ENCODE measurements at regions not wholly inside any gene's neighbourhood (a gene's known extent, or its start where the extent isn't known, plus 50 kb on each side); places are given as distances from the start of the nearest gene placed in this dataset.

DNA sequence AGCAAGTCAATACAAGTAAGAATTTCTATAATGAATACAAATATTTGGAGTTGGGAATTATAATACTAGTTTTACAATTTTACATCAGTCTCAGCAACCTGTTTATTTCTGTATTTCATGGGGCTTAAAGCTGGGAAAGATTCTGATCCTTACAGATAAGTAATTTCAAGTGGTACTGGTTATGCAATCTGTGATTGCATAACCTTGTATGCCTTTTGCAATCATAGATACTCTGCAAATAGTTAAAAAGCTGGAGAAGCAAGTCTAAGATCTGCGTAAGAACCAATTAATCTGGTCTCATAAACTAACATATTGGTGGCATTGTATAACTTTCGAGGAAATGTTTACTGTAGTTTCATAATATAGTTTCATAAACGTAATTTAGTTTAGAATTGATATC, 198.3 kb upstream of the PGR start:
- no peak overlapping the region for H2BK20ac ChIP-seq (ENCODE audit: low read length)
- no peaks in the 10 kb centered on the region for H4K20me1 ChIP-seq (replicated peaks in 1 of 2; ENCODE audit: control insufficient read depth in 1 of 2, insufficient read depth in 2 of 2, low read length in 2 of 2)
- no peaks in the 10 kb centered on the region for H3K79me2 ChIP-seq (ENCODE audit: control insufficient read depth in 1 of 2, insufficient read depth in 2 of 2, low read length in 2 of 2)
- H3K4me1 ChIP-seq (replicated peaks in 1 of 4; ENCODE audit: control insufficient read depth in 3 of 4, insufficient read depth in 4 of 4, low read length in 3 of 4), result no peaks in the 10 kb centered on the region
- H3K4me3 ChIP-seq (ENCODE audit: extremely low read depth in 1 of 4, insufficient read depth in 2 of 4, low read depth in 3 of 4, low read length in 4 of 4), result no peak overlapping the region
- H2BK15ac ChIP-seq (ENCODE audit: low read length), result no peak overlapping the region
- no peak overlapping the region for H3K23ac ChIP-seq (ENCODE audit: insufficient read length)
- DNase-seq (ENCODE audit: low read depth in 1 of 2, low spot score in 2 of 2) (no peak), FAIRE-seq (no peak)
- POLR2A ChIA-PET (ENCODE audit: partially characterized antibody), result no interaction called here
- H2BK5ac ChIP-seq (ENCODE audit: low read depth, low read length), result no peak overlapping the region
- H3K79me1 ChIP-seq (ENCODE audit: low read depth, low read length), result no peaks in the 10 kb centered on the region
- H2BK12ac ChIP-seq (ENCODE audit: low read depth, low read length), result no peak overlapping the region
- H2AK5ac ChIP-seq (ENCODE audit: low read depth, low read length), result no peak overlapping the region
- H3K27me3 ChIP-seq (replicated peaks in 1 of 4; ENCODE audit: control insufficient read depth in 3 of 4, extremely low read depth in 1 of 4, insufficient read depth in 3 of 4, low read length in 3 of 4), result no peaks in the 10 kb centered on the region
- H3K4ac ChIP-seq (replicated peaks; ENCODE audit: insufficient read length, low read depth, low read length), result no peak overlapping the region
- no peak overlapping the region for H3K14ac ChIP-seq (ENCODE audit: insufficient read length)
- H3K4me2 ChIP-seq (ENCODE audit: insufficient read depth in 1 of 2, low read depth in 2 of 2, low read length in 2 of 2), result no peak overlapping the region
- no peak overlapping the region for H4K8ac ChIP-seq (ENCODE audit: extremely low read depth, insufficient read depth, low read length)
- no peak overlapping the region for H4K5ac ChIP-seq (ENCODE audit: insufficient read length, low read depth, low read length)
- H2AFZ ChIP-seq (ENCODE audit: low read length), result no peak overlapping the region
- H3K23me2 ChIP-seq (ENCODE audit: low read depth, low read length), result no peaks in the 10 kb centered on the region
- no peak overlapping the region for H3K18ac ChIP-seq (ENCODE audit: extremely low read depth, low read length)
- 97% methylated on average over 3 of the region's 3 CpGs; no CpG with 5 or more reads in 1 of the 2 experiments for WGBS, 2 experiments (ENCODE audit: extremely low coverage in 1 of 2, insufficient coverage in 1 of 2, insufficient read length in 1 of 2, insufficient replicate concordance in 2 of 2, low coverage in 1 of 2, low lambda C conversion rate in 2 of 2, missing lambda C conversion rate in 1 of 2)
- H4K91ac ChIP-seq (replicated peaks; ENCODE audit: insufficient read length, low read length), result no peak overlapping the region
- no peak overlapping the region for H3K9ac ChIP-seq (replicated peaks in 1 of 4; ENCODE audit: extremely low read depth in 1 of 4, low read depth in 3 of 4, low read length in 3 of 4)
- no peak overlapping the region for H3K56ac ChIP-seq (replicated peaks; ENCODE audit: insufficient read length, low read depth, low read length)
- CTCF ChIA-PET (ENCODE audit: partially characterized antibody), result no interaction called here
- H3K27ac ChIP-seq (ENCODE audit: low read depth, low read length), result no peak overlapping the region
- H3K36me3 ChIP-seq (ENCODE audit: control insufficient read depth in 2 of 4, insufficient read depth in 4 of 4, low read length in 3 of 4), result no peaks in the 10 kb centered on the region
- H2BK120ac ChIP-seq (replicated peaks; ENCODE audit: low read depth, low read length), result no peak overlapping the region
- no peaks in the 10 kb centered on the region for H3K9me3 ChIP-seq (ENCODE audit: insufficient read depth in 2 of 2, low read depth in 1 of 2, low read length in 1 of 2)
- no peak for TF ChIP-seq CTCF (IDR thresholded peaks at IDR 0.05; ENCODE audit: control extremely low read depth in 1 of 3, insufficient read depth in 1 of 3, low read depth in 1 of 3, low read length in 3 of 3)
- TF ChIP-seq CEBPB (IDR thresholded peaks at IDR 0.05; ENCODE audit: low read depth, low read length), result peak; percentile 25; the same call in 1 of the 2 replicates
- no peak for TF ChIP-seq GABPA (IDR thresholded peaks at IDR 0.05; ENCODE audit: borderline replicate concordance, insufficient read depth, low read length)
- TF ChIP-seq RAD21 (IDR thresholded peaks at IDR 0.05 in 1 of 2, conservative IDR thresholded peaks at IDR 0.05 in 1 of 2; ENCODE audit: low read depth in 2 of 2, low read length in 2 of 2), result no peak
